Fibroblast of the aortic adventitia (primary cell): ENCODE measurements at regions not wholly inside any gene's neighbourhood (a gene's known extent, or its start where the extent isn't known, plus 50 kb on each side); places are given as distances from the start of the nearest gene placed in this dataset.

ENCODE experiments used
- DNase-seq: peaks from one replicate; pipeline ENCODE4 v3.0.0-alpha.2; 2010; ENCODE audit warnings: low read depth
- H3K4me3 ChIP-seq: 2 replicates; pipeline ENCODE4 v1.5.1; 2011; ENCODE audit warnings: low read depth, mild to moderate bottlenecking, control low read depth, low read length, moderate library complexity
- TF ChIP-seq, protein P1 (sequence below): IDR thresholded peaks from 2 replicates; pipeline ENCODE4 v1.5.1; 2011; ENCODE audit warnings: mild to moderate bottlenecking, low read length, control low read depth, inconsistent platforms; ENCODE audit not compliant: insufficient read depth

DNA sequence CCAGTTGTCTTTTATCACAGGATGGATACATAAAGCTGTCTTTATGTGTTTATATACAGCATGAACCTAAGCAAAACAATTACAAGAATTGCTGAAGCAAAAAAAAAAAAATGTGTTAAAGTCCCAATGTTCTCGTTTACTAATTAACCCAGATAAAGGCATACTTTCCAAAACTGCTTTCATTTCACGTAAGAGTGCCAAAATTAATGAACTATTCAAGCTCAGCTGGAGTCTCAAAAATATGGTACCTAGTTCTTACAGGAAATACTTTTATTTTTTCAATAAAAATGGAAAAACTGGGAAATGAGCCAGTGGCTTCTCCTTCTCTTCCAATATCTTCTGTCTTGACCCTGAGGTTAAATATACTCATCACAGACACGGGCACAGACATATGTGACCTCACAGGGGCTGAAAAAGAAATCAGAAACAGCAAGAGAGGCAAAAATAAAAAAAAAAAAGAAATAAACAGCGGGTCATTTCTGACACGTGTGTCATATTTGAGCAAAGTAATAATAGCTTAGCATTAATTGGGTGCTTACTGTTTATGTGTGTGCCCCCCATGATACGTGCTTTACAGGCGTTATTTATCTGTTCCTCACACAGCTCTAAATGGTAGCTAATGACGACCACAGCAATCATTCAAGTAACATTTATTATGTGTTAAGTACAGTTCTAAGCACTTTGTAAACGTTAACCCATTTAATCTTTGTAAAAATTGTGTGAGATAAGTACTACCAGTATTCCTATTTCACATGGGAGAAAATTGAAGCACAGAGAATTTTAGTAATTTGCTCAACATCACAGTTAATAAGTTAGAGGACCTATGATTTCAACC is 158.0 kb upstream of the MMADHC start:
- no peak overlapping the region for H3K4me3 ChIP-seq
- no peak for DNase-seq
- TF ChIP-seq, protein P1, sequence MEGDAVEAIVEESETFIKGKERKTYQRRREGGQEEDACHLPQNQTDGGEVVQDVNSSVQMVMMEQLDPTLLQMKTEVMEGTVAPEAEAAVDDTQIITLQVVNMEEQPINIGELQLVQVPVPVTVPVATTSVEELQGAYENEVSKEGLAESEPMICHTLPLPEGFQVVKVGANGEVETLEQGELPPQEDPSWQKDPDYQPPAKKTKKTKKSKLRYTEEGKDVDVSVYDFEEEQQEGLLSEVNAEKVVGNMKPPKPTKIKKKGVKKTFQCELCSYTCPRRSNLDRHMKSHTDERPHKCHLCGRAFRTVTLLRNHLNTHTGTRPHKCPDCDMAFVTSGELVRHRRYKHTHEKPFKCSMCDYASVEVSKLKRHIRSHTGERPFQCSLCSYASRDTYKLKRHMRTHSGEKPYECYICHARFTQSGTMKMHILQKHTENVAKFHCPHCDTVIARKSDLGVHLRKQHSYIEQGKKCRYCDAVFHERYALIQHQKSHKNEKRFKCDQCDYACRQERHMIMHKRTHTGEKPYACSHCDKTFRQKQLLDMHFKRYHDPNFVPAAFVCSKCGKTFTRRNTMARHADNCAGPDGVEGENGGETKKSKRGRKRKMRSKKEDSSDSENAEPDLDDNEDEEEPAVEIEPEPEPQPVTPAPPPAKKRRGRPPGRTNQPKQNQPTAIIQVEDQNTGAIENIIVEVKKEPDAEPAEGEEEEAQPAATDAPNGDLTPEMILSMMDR: no peak

DNA sequence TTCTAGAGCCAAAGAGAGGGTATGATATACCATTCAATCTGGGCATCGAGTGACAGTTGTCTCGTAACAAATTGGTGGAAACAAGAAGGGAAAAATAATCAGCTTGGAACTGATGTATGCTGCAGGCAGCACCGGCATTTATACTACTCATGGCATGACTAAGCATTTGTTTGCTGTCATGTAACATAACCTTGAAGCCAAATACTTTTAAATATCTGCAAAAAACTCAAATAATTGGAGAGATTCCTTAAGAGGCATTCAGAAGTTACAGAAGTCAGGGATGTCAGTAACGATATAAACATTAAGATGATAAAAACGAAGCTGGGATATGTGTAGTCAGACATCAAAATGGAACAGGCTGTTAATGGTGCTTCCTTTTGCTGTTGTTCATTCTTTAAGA is 157.3 kb upstream of the MMADHC start:
- no peak overlapping the region for H3K4me3 ChIP-seq
- TF ChIP-seq, protein P1: no peak

DNA sequence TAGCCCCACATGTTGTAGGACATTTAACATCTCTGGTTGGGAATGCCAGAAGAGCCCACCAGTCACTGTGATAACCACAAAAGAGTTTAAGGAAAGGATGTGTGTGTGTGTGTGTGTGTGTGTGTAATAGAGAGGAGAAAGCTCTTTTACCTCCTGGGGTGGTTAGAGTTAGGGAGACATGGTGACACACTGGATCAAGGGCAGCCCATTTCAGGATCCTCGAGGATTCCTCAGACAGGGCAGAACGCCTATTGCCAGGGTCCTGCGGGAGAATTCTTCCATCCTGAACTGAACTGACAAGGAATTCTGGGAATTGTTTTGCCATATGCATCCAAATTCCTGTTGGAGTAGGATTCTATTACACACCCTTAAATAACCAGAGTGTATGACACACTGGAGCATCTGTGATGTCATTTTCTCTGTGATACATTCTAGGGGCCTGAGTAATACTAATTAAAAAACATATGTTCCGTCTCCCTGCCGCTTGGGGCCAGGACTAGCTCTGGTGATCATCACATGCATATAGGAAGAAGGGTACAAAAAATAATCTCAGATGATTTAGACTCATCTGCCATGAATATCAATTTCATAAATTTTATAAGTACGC is 156.4 kb upstream of the MMADHC start:
- H3K4me3 ChIP-seq: no peak overlapping the region
- DNase-seq: peak; percentile 90
- TF ChIP-seq, protein P1: no peak

More for the DNA sequence above, 157.3 kb upstream of the MMADHC start:
- DNase-seq: peak; percentile 73

DNA sequence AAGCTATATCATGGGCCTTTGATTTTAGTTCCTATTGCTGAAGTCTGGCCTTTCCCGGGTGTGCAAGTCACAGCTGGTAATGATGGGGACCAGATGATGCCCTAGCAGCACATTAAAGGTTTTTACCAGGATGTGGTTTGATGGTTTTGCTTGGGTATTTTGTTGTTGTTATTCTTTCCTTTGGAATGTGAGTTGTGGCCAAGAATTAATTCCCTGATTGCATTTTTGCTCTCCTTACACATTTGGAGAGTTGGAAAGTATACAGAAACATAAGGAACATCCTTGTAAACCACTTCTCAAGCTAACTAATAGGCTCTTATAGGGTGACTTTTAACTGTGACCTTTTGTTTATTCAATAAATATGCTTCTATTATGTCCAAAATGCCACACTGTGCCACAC is 154.1 kb upstream of the MMADHC start:
- DNase-seq: peak; percentile 81

DNA sequence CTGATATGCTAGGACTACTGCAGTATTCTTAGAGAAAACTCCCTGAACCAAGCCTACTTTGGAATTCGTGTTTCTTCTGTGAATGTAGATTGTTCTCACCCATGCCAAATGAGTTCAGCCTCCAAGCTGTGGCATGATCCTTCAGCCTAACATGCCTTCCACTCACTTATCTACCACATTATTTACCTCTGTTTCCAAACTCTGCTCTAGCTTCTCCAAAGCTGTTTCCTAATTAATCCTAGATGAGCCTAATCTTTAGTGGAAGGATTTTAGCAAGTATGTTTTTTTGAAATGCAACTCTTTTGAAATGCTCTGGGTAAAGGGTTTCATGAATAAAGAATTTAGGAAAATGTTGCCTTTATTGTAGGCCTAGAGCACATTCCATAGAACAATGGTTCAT is 152.9 kb upstream of the MMADHC start:
- TF ChIP-seq, protein P1: no peak
- no peak overlapping the region for H3K4me3 ChIP-seq
- no peak for DNase-seq

More for the DNA sequence above, 154.1 kb upstream of the MMADHC start:
- H3K4me3 ChIP-seq: no peak overlapping the region
- TF ChIP-seq, protein P1: no peak

DNA sequence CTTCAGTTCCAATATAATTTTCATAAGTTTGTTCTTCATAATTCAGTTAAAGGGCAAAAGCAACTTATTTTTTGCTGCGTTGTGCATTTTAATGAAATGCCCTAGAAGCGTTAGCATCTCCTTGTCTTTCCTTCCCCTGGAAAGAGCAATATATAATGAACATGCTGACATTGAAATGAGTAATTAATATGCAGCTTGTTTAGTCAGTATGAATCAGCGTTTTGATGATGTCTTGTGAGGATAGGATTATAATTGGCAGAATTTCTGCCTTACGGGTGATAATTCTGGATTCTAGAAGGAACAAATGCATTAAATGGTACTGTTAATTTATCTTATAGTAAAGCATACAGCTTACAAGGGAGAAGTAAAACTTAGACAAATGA is 152.3 kb upstream of the MMADHC start:
- DNase-seq: no peak

More for the DNA sequence above, 152.3 kb upstream of the MMADHC start:
- TF ChIP-seq, protein P1: no peak
- H3K4me3 ChIP-seq: no peak overlapping the region
